Loucy (cell line): ENCODE measurements at regions not wholly inside any gene's neighbourhood (a gene's known extent, or its start where the extent isn't known, plus 50 kb on each side); places are given as distances from the start of the nearest gene placed in this dataset.

Experiments used
- H2AFZ ChIP-seq: fragments of 200-600 bp; sonication (generic); 2 replicates; pipeline ENCODE4 v1.6.0; 2016; ENCODE audit warnings: antibody characterized with exemption, mild to moderate bottlenecking, low read length, moderate library complexity
- H3F3A ChIP-seq: fragments of 200-600 bp; 2 replicates; pipeline ENCODE4 v1.6.0; 2016; ENCODE audit warnings: antibody characterized with exemption, low read depth, mild to moderate bottlenecking
- H3K27me3 ChIP-seq: fragments of 200-600 bp; sonication (generic); 2 replicates; pipeline ENCODE4 v1.6.1; 2014; ENCODE audit warnings: low read length, mild to moderate bottlenecking; ENCODE audit not compliant: insufficient read depth, poor library complexity, severe bottlenecking
- H3K36me3 ChIP-seq: fragments of 200-600 bp; sonication (generic); 2 replicates; pipeline ENCODE4 v1.6.1; 2016; ENCODE audit warnings: low read length; ENCODE audit not compliant: insufficient read depth
- H3K4me1 ChIP-seq: fragments of 200-600 bp; sonication (generic); 2 replicates; pipeline ENCODE4 v1.5.1; 2014; ENCODE audit warnings: low read length, mild to moderate bottlenecking; ENCODE audit not compliant: insufficient read depth, poor library complexity, severe bottlenecking
- H3K4me2 ChIP-seq: fragments of 200-600 bp; sonication (generic); 2 replicates; pipeline ENCODE4 v1.6.0; 2014; ENCODE audit warnings: antibody characterized with exemption, low read length, low read depth, mild to moderate bottlenecking; ENCODE audit not compliant: poor library complexity, severe bottlenecking
- H3K4me3 ChIP-seq: fragments of 200-600 bp; sonication (generic); 2 replicates; pipeline ENCODE4 v1.5.1; 2014; ENCODE audit warnings: low read length, mild to moderate bottlenecking, mixed read lengths; ENCODE audit not compliant: poor library complexity, severe bottlenecking
- H3K79me2 ChIP-seq: fragments of 200-600 bp; sonication (generic); 2 replicates; pipeline ENCODE4 v1.6.1; 2014; ENCODE audit warnings: low read length; ENCODE audit not compliant: insufficient read depth
- H3K9ac ChIP-seq: fragments of 200-600 bp; sonication (generic); 2 replicates; pipeline ENCODE4 v1.6.0; 2014; ENCODE audit warnings: mild to moderate bottlenecking, low read depth, low read length, moderate library complexity; ENCODE audit not compliant: poor library complexity, severe bottlenecking
- H3K9me2 ChIP-seq: fragments of 200-600 bp; sonication (generic); replicated peaks from 2 replicates; pipeline ENCODE4 v1.6.1; 2016; ENCODE audit warnings: low read depth, low read length, mixed read lengths
- H3K9me3 ChIP-seq: fragments of 200-600 bp; sonication (generic); 2 replicates; pipeline ENCODE4 v1.6.1; 2014; ENCODE audit warnings: mild to moderate bottlenecking, antibody characterized with exemption, low read length, low read depth; ENCODE audit not compliant: insufficient read depth
- H4K20me1 ChIP-seq: fragments of 200-600 bp; sonication (generic); 2 replicates; pipeline ENCODE4 v1.6.0; 2014; ENCODE audit warnings: antibody characterized with exemption, low read length, mild to moderate bottlenecking; ENCODE audit not compliant: insufficient read depth, poor library complexity, severe bottlenecking
- EZH2phosphoT487 ChIP-seq: fragments of 200-600 bp; IDR thresholded peaks from 2 replicates; pipeline ENCODE4 v1.6.1; 2018; ENCODE audit warnings: antibody characterized with exemption, mild to moderate bottlenecking, moderate library complexity, borderline replicate concordance
- TF ChIP-seq, protein P1 (sequence below): fragments of 200-600 bp; sonication (generic); conservative IDR thresholded peaks from 2 replicates; pipeline ENCODE4 v1.5.1; 2014; ENCODE audit warnings: mild to moderate bottlenecking, antibody characterized with exemption, low read length

DNA sequence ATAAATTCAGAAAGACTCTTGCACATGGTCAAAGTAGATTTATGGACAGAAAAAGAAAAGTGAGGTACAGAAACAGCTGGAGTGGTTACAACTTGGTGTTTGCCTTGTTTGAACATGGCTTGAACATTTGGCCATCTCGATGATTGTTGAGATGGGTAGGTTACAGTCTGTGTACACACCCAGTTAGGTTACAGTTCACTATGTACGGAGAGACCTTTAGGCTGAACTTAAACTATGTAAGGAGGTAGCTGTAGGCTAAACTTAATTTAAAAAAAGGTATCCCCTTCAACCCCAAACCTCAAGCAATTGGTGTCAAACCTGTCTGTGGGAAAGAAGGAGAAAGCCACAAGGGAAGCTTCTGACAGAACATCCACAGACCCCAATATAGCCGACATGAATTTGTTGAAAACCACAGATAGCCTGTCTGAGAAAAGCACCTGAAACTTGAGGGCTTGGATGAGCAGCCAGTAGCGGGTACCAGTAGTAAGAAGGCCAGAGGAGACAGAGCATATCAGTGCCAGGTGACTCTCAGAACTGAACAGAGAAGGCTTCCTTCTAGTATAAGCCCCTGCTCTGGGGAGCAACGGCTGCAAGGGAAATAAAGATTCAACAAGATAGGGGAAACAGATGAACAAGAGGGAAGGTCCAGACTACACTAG, 247.9 kb upstream of the GALNTL6 start:
- Histone ChIP-seq H3K4me3 (no peak overlapping the region), H3K9ac (no peak overlapping the region), H3K9me2 (no peaks in the 10 kb centered on the region), H3K9me3 (no peaks in the 10 kb centered on the region), H3K36me3 (no peaks in the 10 kb centered on the region), H3K79me2 (no peaks in the 10 kb centered on the region), H3F3A (no peaks in the 10 kb centered on the region), H3K4me1 (no peaks in the 10 kb centered on the region), H4K20me1 (no peaks in the 10 kb centered on the region), H2AFZ (no peak overlapping the region), H3K27me3 (no peaks in the 10 kb centered on the region), H3K4me2 (no peak overlapping the region)
- TF ChIP-seq EZH2phosphoT487, result no peak
- TF ChIP-seq, protein P1, sequence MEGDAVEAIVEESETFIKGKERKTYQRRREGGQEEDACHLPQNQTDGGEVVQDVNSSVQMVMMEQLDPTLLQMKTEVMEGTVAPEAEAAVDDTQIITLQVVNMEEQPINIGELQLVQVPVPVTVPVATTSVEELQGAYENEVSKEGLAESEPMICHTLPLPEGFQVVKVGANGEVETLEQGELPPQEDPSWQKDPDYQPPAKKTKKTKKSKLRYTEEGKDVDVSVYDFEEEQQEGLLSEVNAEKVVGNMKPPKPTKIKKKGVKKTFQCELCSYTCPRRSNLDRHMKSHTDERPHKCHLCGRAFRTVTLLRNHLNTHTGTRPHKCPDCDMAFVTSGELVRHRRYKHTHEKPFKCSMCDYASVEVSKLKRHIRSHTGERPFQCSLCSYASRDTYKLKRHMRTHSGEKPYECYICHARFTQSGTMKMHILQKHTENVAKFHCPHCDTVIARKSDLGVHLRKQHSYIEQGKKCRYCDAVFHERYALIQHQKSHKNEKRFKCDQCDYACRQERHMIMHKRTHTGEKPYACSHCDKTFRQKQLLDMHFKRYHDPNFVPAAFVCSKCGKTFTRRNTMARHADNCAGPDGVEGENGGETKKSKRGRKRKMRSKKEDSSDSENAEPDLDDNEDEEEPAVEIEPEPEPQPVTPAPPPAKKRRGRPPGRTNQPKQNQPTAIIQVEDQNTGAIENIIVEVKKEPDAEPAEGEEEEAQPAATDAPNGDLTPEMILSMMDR, result no peak

DNA sequence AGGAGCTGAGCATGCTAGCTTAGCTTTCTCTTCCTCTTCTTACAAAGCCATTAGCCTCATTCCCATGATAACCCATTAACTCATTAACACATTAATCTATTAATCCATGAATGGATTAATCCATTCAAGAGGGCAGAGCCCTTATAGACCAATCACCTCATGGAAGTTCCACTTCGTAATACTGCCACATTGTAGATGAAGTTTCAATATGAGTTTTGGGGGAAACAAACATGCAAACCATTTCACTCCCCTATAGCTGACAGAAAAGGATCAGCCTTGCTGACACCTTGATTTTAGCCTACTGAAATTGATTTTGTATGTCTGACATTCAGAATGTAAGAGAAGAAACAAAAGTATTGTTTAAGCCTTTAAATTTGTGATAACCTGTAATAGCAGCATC, 251.8 kb upstream of the GALNTL6 start:
- no peak for TF ChIP-seq EZH2phosphoT487
- Histone ChIP-seq H3F3A (no peaks in the 10 kb centered on the region), H3K27me3 (no peaks in the 10 kb centered on the region), H3K36me3 (no peaks in the 10 kb centered on the region), H3K9me3 (no peaks in the 10 kb centered on the region), H3K9me2 (no peaks in the 10 kb centered on the region), H3K4me3 (no peak overlapping the region), H3K79me2 (no peaks in the 10 kb centered on the region), H3K4me2 (no peak overlapping the region), H2AFZ (peak overlapping the region; percentile 48; the same call in 1 of the 2 replicates), H3K9ac (no peak overlapping the region), H4K20me1 (no peaks in the 10 kb centered on the region), H3K4me1 (no peaks in the 10 kb centered on the region)

DNA sequence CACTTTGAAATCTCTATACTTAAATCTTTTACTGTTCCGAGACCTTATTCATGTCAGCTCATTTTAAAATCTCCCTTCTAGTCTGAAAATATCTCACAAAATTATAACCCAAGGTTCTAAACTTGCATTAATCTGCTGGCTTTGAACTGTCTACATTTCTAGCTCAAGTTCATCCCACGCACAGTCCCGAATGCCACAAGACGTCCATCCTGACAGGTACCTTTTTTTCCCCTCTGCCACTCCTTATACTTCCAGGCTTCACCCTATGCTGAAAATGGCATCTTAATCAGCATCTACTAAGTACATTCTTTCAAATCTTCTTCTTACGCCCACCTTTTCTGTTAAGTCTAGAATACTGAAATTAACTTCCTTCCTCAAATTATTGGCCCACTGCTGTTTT, 259.2 kb upstream of the GALNTL6 start:
- TF ChIP-seq EZH2phosphoT487, result no peak
- TF ChIP-seq, protein P1, result no peak
- Histone ChIP-seq H3F3A (no peaks in the 10 kb centered on the region), H3K9ac (no peak overlapping the region), H3K9me3 (no peaks in the 10 kb centered on the region), H3K27me3 (no peaks in the 10 kb centered on the region), H4K20me1 (no peaks in the 10 kb centered on the region), H3K36me3 (no peaks in the 10 kb centered on the region), H2AFZ (no peak overlapping the region), H3K4me3 (no peak overlapping the region), H3K4me2 (no peak overlapping the region), H3K9me2 (no peaks in the 10 kb centered on the region), H3K79me2 (no peaks in the 10 kb centered on the region), H3K4me1 (no peaks in the 10 kb centered on the region)

DNA sequence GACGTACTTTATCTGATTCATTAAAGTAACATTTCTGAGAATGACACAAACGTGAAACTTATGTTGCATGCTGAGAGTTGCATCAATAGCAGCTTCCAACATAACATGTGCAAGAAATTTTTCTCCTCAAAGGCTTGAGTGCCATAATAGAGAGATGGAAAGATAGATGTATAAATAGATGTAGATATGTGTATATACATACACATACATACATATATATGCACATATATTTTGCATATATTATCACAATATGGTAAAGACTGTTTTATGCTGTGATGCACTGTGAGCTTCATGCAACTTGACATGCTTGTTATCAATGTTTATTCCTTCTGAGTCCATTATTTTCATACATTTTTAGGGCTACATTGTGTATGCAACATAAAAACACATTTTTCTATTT, 270.6 kb upstream of the GALNTL6 start:
- Histone ChIP-seq H3K4me2 (no peak overlapping the region), H3K4me1 (no peaks in the 10 kb centered on the region), H3K27me3 (no peaks in the 10 kb centered on the region), H4K20me1 (no peaks in the 10 kb centered on the region), H3K4me3 (no peak overlapping the region), H3K9me2 (no peaks in the 10 kb centered on the region), H2AFZ (no peak overlapping the region), H3K79me2 (no peaks in the 10 kb centered on the region), H3K9ac (no peak overlapping the region), H3F3A (no peaks in the 10 kb centered on the region), H3K9me3 (no peaks in the 10 kb centered on the region), H3K36me3 (no peaks in the 10 kb centered on the region)
- TF ChIP-seq, protein P1, result no peak
- no peak for TF ChIP-seq EZH2phosphoT487
